ENCODE measurements at regions not wholly inside any gene's neighbourhood (a gene's known extent, or its start where the extent isn't known, plus 50 kb on each side); places are given as distances from the start of the nearest gene placed in this dataset.
A peak's percentile ranks its signal among the peaks of the same experiment; 100 is the strongest.

DNA sequence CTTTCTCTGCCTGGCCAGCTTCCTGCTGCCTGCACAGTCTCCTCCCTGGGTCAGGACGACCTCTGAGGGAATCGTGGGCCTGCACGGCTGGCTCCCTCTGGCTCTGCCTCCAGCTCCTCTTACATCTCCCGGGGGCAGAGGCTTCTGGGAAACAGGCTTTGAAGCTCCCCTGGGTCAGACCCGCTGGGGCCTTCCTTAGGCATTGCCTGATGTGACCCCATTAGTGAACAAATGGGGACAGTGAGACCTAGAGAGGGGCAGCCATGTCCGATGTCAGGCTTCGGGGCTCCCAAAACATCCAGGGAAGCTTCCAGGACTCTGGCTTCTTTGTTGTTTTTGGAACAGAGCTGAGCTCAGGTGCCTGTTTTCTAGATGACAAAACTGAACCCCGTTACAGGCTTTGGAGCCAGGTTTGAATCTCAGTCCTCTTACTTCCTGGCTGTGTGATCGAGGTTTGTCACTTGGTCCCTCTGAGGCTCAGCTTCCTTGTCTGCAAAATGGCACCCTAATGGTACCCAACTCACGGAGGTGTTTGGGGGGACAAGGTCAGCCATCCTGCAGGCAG is 94.3 kb downstream of the CEBPB start:
- peak; percentile 73 to 89 (median 77) for DNase-seq
- no peaks in the 10 kb centered on the region for H3K9me3 ChIP-seq (ENCODE audit: control insufficient read depth in 2 of 3, insufficient read depth in 1 of 3, low read length in 3 of 3)
- TF ChIP-seq, protein P1, sequence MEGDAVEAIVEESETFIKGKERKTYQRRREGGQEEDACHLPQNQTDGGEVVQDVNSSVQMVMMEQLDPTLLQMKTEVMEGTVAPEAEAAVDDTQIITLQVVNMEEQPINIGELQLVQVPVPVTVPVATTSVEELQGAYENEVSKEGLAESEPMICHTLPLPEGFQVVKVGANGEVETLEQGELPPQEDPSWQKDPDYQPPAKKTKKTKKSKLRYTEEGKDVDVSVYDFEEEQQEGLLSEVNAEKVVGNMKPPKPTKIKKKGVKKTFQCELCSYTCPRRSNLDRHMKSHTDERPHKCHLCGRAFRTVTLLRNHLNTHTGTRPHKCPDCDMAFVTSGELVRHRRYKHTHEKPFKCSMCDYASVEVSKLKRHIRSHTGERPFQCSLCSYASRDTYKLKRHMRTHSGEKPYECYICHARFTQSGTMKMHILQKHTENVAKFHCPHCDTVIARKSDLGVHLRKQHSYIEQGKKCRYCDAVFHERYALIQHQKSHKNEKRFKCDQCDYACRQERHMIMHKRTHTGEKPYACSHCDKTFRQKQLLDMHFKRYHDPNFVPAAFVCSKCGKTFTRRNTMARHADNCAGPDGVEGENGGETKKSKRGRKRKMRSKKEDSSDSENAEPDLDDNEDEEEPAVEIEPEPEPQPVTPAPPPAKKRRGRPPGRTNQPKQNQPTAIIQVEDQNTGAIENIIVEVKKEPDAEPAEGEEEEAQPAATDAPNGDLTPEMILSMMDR (IDR thresholded peaks at IDR 0.05; ENCODE audit: borderline replicate concordance, extremely low read depth, insufficient read depth): no peak
- peaks cover 0 to 9% (median 0%) of the 10 kb centered on the region in 3 donors for H3K4me1 ChIP-seq (ENCODE audit: control insufficient read depth in 2 of 3, insufficient read depth in 2 of 3, low read depth in 1 of 3, low read length in 3 of 3)
- peak overlapping the region; percentile 76 to 80 for H3K27ac ChIP-seq (ENCODE audit: low read depth in 2 of 2, low read length in 2 of 2)
- H3K27me3 ChIP-seq (ENCODE audit: control insufficient read depth, insufficient read depth, low read length): no peaks in the 10 kb centered on the region
- H3K36me3 ChIP-seq (ENCODE audit: control insufficient read depth in 2 of 3, insufficient read depth in 3 of 3, low read length in 3 of 3): no peaks in the 10 kb centered on the region
- H3K4me3 ChIP-seq (ENCODE audit: low read length in 3 of 3): no peak overlapping the region
- no peak for FAIRE-seq
- intact Hi-C loops (cut with DNase I): no loop called here
- no peak overlapping the region for H3K9ac ChIP-seq (ENCODE audit: low read length in 3 of 3)

DNA sequence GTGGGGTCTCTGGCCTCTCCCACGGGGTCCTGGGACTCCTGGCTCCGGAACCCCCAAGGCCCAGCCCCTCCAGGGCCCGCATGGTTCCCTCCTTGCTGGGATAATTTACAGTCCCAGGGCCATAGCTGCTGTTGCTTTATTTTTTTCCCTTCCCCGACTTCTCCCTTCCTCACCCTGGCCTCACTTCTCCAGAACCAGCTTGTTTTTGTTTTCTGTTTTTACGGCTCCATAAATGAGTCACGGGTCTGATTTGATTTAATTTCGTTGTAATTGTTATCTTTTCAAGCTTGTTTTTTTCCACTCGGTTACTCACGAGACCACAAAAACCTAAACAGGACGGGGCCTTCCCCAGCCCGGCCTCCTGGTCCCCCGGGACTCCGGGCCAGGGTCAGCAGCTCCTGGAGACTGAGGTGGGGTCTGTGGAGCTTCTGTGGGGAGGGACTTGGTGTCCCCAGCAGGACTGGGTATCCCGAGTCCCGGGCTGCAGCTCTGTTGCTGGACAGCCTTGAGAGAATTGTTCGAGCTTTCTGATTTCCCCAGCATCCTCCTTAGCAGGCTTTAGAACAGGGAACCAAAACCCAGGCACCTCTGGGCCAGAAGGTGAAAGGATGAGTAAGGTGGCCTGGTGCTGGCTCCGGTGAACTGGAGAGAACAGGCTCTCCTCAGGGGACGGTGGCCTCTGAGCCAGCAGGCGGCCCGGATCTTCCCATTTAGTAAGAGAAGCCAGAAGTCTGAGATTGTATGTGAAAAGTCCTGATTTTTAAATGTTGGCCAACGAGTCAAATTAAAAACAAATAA is 94.9 kb downstream of the CEBPB start:
- intact Hi-C loops (cut with DNase I): no loop called here
- Histone ChIP-seq H3K4me1 (ENCODE audit: control insufficient read depth in 2 of 3, insufficient read depth in 2 of 3, low read depth in 1 of 3, low read length in 3 of 3) (peaks cover 0 to 9% (median 0%) of the 10 kb centered on the region in 3 donors), H3K9ac (ENCODE audit: low read length in 3 of 3) (peak overlapping the region in 1 of 3 donors; percentile 58), H3K27me3 (ENCODE audit: control insufficient read depth, insufficient read depth, low read length) (no peaks in the 10 kb centered on the region), H3K4me3 (ENCODE audit: low read length in 3 of 3) (no peak overlapping the region), H3K9me3 (ENCODE audit: control insufficient read depth in 2 of 3, insufficient read depth in 1 of 3, low read length in 3 of 3) (no peaks in the 10 kb centered on the region), H3K36me3 (ENCODE audit: control insufficient read depth in 2 of 3, insufficient read depth in 3 of 3, low read length in 3 of 3) (no peaks in the 10 kb centered on the region), H3K27ac (ENCODE audit: low read depth in 2 of 2, low read length in 2 of 2) (peak overlapping the region; percentile 76 to 80)
- TF ChIP-seq, protein P1 (IDR thresholded peaks at IDR 0.05; ENCODE audit: borderline replicate concordance, extremely low read depth, insufficient read depth): no peak
- DNase-seq (peak in 4 of 5 donors; percentile 61 to 95 (median 84)), FAIRE-seq (no peak)

DNA sequence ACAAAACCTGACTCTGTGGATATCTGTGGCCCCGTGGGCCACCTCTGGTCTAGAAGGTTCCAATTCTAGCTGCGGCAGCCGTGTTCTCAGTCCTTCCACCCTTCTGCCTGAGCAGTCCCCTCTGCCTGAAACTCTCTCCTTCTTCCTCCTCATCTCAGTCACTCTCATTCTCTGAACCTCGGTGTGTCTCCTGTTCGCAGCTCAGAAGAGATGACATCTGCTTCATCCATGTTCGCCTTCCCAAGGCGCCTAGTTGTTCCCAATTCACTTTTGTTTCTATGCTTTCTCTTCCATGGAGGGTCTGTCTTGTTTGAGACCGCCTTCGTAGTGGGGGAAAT is 95.5 kb downstream of the CEBPB start:
- Histone ChIP-seq H3K4me3 (ENCODE audit: low read length in 3 of 3) (no peak overlapping the region), H3K27ac (ENCODE audit: low read depth in 2 of 2, low read length in 2 of 2) (peak overlapping the region; percentile 76 to 80), H3K9me3 (ENCODE audit: control insufficient read depth in 2 of 3, insufficient read depth in 1 of 3, low read length in 3 of 3) (no peaks in the 10 kb centered on the region), H3K4me1 (ENCODE audit: control insufficient read depth in 2 of 3, insufficient read depth in 2 of 3, low read depth in 1 of 3, low read length in 3 of 3) (peaks cover 0 to 9% (median 0%) of the 10 kb centered on the region in 3 donors), H3K27me3 (ENCODE audit: control insufficient read depth, insufficient read depth, low read length) (no peaks in the 10 kb centered on the region), H3K9ac (ENCODE audit: low read length in 3 of 3) (peak overlapping the region in 2 of 3 donors; percentile 4 to 58), H3K36me3 (ENCODE audit: control insufficient read depth in 2 of 3, insufficient read depth in 3 of 3, low read length in 3 of 3) (no peaks in the 10 kb centered on the region)
- TF ChIP-seq, protein P1 (IDR thresholded peaks at IDR 0.05; ENCODE audit: borderline replicate concordance, extremely low read depth, insufficient read depth): no peak
- DNase-seq (no peak), FAIRE-seq (no peak)
- intact Hi-C loops (cut with DNase I): no loop called here

Measured in kidney (tissue), 13 donors.